Mucosa of rectum (tissue), 2 donors: ENCODE measurements at regions not wholly inside any gene's neighbourhood (a gene's known extent, or its start where the extent isn't known, plus 50 kb on each side); places are given as distances from the start of the nearest gene placed in this dataset.

Experiments used
- H3K27ac ChIP-seq, 2 donors: one replicate each; pipeline ENCODE4 v1.7.0; 2013; ENCODE audit warnings: inconsistent platforms in 2 of 2, low read depth in 2 of 2, low read length in 2 of 2
- H3K27me3 ChIP-seq, 2 donors: one replicate each; pipeline ENCODE4 v1.7.0; 2013; ENCODE audit warnings: low read length in 2 of 2; ENCODE audit not compliant: control insufficient read depth in 2 of 2, insufficient read depth in 2 of 2
- H3K36me3 ChIP-seq, 2 donors: one replicate each; pipeline ENCODE4 v1.7.0; 2013; ENCODE audit warnings: low read length in 2 of 2; ENCODE audit not compliant: control insufficient read depth in 2 of 2, insufficient read depth in 2 of 2
- H3K4me1 ChIP-seq, 2 donors: one replicate each; pipeline ENCODE4 v1.7.0; 2013; ENCODE audit warnings: low read length in 2 of 2, mild to moderate bottlenecking in 1 of 2; ENCODE audit not compliant: control insufficient read depth in 2 of 2, insufficient read depth in 2 of 2
- H3K4me3 ChIP-seq, 2 donors: one replicate each; pipeline ENCODE4 v1.7.0; 2013; ENCODE audit warnings: low read length in 2 of 2
- H3K9ac ChIP-seq, 2 donors: one replicate each; pipeline ENCODE4 v1.7.0; 2013; ENCODE audit warnings: low read length in 2 of 2, low read depth in 1 of 2, mild to moderate bottlenecking in 1 of 2
- H3K9me3 ChIP-seq, 2 donors: one replicate each; pipeline ENCODE4 v1.7.0; 2013; ENCODE audit warnings: low read length in 2 of 2; ENCODE audit not compliant: control insufficient read depth in 2 of 2
- donor health status: healthy.
- donor health status: Normal muscosa, but diverticular disease.

DNA sequence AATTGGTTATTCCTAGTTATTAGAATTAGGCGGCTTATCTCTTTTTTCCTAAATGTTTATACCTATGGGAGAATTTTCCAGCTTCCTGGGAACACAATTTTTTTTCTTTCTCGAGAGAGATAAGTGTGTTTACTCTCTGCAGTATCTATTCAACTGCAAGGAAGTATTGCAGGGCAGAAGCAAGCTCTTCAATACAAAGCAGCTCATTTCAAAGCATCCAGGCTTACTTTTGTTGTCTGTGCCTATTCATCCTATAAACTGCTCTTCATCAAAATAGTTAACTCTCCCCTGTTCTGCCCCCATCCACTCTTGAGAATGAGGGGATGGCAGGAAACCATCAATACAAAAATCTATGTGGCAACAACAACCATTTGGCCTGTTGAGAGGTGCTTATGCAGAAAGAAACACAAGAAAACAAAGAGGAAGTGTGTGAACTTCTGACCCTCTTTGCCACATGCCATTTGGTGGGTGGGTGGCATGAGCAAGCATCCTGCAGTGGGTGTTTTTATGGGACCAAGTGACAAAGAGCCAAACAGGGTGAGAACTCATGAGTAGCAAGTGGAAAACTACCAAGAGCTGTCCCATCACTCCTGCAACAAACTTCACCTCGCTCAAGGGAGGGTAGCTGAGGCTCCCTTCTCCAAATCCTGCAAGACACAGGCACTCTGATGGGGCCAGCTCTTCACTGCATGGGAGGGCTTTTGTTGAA is 50.6 kb upstream of the MRPS6 start:
- H3K9me3 ChIP-seq = no peaks in the 10 kb centered on the region

DNA sequence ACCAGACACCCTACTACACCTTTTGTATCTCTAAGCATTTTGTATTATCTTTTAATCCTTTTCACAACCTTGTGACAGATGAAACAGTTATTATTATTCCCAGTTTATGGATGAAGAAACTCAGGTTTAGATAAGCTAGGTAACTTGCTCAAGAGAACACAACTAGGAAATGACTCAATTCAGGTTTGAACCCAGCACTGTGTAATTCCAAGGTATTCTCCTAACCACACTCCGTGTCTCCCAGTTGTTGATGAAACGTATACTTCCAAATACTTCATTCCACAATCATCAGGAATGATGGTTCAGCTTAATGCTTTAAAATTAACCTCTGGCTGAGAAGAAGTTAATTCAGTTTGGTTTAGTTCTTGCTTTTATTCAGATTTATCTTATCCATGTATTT is 51.7 kb upstream of the MRPS6 start:
- Histone ChIP-seq H3K4me1 (peaks cover 13% of the 10 kb centered on the region in 2 donors), H3K36me3 (no peaks in the 10 kb centered on the region), H3K27ac (no peak overlapping the region), H3K27me3 (no peaks in the 10 kb centered on the region), H3K9ac (no peak overlapping the region), H3K9me3 (no peaks in the 10 kb centered on the region), H3K4me3 (no peak overlapping the region)

More for the DNA sequence above, 50.6 kb upstream of the MRPS6 start:
- Histone ChIP-seq H3K27ac (no peak overlapping the region), H3K27me3 (no peaks in the 10 kb centered on the region), H3K36me3 (no peaks in the 10 kb centered on the region), H3K4me1 (peaks cover 13% of the 10 kb centered on the region in 2 donors), H3K9ac (no peak overlapping the region), H3K4me3 (no peak overlapping the region)

DNA sequence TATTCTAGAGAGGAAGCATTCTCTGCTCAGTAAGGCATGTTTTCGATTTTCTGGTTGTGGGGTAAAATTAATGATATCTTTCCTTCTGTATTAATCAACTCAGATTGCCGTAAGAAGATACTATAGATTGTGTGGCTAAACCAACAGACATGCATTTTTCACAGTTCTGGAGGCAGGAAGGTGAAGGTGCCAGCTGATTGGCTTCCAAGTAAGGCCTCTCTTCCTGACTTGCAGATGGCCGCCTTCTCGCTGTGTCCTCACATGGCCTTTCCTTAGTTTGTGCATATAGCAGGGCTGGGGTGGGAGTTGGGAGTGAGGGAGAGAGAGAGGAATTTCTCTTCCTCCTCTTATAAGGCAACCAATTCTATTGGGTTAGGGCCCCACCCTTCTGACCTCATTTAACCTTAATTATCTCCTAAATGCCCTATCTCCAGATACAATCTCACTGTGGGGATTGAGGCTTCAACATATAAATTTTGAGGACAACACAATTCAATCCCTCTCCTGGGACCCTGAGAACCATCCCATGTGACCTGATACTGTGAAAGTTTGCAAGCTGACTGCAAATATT is 52.3 kb upstream of the MRPS6 start:
- Histone ChIP-seq H3K4me3 (no peak overlapping the region), H3K4me1 (peaks cover 13% of the 10 kb centered on the region in 2 donors), H3K9me3 (no peaks in the 10 kb centered on the region), H3K27me3 (no peaks in the 10 kb centered on the region), H3K36me3 (no peaks in the 10 kb centered on the region), H3K9ac (no peak overlapping the region), H3K27ac (peak overlapping the region in 1 of 2 donors; percentile 69)

DNA sequence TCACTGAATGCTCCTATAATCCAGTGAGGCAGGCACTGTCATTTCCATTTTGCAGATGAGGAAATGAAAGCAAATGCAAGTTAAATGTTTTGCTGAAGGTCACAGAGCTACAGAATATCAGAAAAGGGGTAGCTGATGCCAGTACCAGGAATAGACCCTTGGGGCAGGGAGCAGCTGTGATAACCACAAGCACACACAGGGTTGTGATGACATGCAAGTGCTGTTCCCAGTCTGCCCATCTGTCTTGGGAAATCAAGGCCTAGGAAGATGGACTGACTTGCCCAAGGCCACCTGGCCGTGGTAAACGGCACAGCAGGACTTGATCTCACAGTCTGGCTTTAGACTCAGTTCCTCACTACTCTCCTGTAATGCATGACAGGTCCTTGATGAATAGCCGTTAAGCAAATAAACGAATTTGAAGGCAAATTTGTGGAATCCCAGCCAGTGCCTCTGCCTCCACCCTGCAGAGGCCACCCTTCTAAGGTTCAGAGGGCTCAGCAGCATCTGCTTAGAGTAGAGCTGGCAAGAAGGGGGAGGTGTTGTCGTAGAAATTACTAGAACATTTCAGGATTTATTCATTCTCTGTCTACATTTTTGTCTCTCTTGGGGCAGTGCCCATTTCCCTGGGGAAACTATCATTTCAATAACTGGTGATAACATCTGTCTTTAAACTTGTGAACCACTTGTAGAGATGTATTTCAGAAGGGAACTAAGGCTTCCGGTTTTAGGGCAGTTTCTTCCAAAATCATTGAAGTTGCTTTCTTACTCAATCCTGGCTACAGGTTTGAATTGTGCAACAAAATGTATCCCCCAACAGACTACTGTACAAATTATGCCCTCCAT is 53.2 kb upstream of the MRPS6 start:
- H3K27me3 ChIP-seq = no peaks in the 10 kb centered on the region
- peaks cover 9 to 13% of the 10 kb centered on the region in 2 donors for H3K4me1 ChIP-seq
- H3K36me3 ChIP-seq = no peaks in the 10 kb centered on the region
- H3K9ac ChIP-seq = no peak overlapping the region
- no peaks in the 10 kb centered on the region for H3K9me3 ChIP-seq
- no peak overlapping the region for H3K4me3 ChIP-seq
- peak overlapping the region; percentile 9 to 69 for H3K27ac ChIP-seq

DNA sequence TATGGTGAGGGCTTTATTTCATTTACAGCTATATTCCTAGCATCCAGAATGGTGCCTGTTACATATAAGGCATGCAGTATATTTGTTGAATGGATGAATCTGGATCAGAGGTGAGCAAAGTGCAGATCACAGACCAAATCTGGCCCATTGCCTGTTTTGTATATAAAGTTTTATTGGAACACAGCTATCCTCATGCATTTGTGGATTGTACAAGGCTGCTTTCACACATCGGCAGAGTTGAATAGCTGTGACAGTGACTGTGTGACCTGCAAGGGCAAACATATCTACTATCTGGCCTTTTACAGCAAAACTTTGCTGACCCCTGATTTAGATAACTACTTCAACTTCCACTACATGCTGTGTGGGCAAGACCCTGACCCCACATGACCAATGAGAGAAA is 54.0 kb upstream of the MRPS6 start:
- Histone ChIP-seq H3K4me1 (peaks cover 9 to 13% of the 10 kb centered on the region in 2 donors), H3K9me3 (peaks cover 0 to 2% of the 10 kb centered on the region in 2 donors), H3K27ac (peak overlapping the region in 1 of 2 donors; percentile 49)

DNA sequence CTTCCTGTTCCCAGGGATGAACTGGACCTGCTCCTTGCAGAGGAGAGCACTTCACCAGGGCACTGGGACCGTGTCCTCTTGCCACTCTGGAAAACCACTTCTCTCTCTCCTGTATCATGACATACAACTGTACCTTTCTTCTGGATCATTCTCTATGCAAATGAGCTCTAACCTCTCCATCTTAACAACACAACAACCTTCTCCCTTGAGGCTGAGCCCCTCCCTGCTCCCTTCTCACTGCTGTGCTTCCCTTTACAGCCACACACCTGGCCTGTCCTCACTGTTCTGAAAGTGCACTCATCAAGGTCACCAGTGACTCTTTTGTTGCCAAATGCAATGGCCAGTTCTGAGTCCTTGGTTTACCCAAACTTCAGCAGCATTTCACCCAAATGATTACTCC is 54.5 kb upstream of the MRPS6 start:
- Histone ChIP-seq H3K27me3 (no peaks in the 10 kb centered on the region), H3K36me3 (no peaks in the 10 kb centered on the region), H3K9ac (no peak overlapping the region), H3K4me1 (peaks cover 9 to 13% of the 10 kb centered on the region in 2 donors), H3K9me3 (peaks cover 0 to 3% of the 10 kb centered on the region in 2 donors), H3K27ac (peak overlapping the region in 1 of 2 donors; percentile 49), H3K4me3 (no peak overlapping the region)

More for the DNA sequence above, 54.0 kb upstream of the MRPS6 start:
- H3K4me3 ChIP-seq = no peak overlapping the region
- peak overlapping the region in 1 of 2 donors; percentile 17 for H3K9ac ChIP-seq
- no peaks in the 10 kb centered on the region for H3K36me3 ChIP-seq
- H3K27me3 ChIP-seq = no peaks in the 10 kb centered on the region

DNA sequence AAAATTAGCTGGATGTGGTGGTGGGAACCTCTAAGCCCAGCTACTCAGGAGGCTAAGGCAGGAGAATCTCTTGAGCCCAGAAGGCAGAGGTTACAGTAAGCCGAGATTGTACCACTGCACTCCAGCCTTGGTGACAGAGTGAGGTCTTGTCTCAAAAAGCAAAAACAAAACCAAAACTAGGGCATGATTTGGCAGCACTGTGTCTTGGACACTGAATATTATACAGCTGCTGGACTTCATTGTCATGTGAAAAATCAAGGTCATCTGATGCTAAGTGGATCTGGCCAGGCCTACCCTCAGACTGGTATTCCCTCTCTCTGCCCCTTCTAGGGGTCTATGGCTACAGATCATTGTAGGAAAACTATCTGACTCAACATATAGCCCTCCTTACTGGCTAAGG is 55.2 kb upstream of the MRPS6 start:
- no peaks in the 10 kb centered on the region for H3K36me3 ChIP-seq
- peaks cover 8 to 13% of the 10 kb centered on the region in 2 donors for H3K4me1 ChIP-seq
- H3K4me3 ChIP-seq = no peak overlapping the region
- H3K27me3 ChIP-seq = no peaks in the 10 kb centered on the region
- H3K27ac ChIP-seq = peak overlapping the region in 1 of 2 donors; percentile 49
- peaks cover 0 to 3% of the 10 kb centered on the region in 2 donors for H3K9me3 ChIP-seq
- no peak overlapping the region for H3K9ac ChIP-seq

DNA sequence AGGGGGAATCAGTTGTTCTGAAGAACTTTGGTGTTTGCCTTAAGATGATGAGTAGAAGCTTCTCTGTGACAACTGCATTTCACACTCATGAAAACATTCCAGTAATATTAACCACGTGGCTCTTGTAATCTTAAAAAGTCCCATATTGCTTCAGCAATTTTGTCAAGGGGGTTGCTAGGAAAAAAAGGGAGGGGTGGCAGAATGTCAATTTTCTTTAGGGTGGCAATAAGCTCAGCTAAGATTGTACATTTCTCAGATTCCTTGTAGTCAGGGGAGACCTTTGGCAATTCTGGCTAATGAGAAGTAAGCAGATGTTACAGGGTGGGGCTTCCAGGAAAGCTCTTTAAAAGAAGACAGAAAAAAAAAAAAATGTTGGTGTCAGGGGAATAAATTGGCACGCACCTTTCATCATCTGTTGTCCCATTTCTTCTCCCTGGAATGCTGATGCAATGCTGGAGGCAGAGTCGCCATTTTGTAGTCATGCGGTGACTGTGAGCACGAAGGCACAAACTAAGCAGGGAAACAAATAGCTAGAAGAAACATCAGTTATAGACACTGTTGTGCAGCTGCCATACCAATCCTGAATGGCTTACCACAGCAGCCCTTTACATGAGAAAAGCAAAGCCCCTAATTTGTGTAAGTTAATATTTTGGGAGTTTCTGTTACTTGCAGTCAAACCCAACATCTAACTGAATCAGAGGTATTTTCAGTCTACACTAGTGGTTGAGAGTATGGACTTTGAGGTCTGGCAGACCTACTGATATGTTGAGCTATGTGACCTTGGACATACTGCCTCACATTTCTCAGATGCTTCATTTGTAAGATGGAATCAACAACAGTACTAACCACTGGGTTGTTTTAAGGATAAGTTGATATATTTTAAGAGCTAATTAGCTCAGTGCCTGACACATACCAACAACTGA is 56.1 kb upstream of the MRPS6 start:
- H3K9me3 ChIP-seq = peaks cover 2 to 3% of the 10 kb centered on the region in 2 donors
- no peak overlapping the region for H3K9ac ChIP-seq
- no peaks in the 10 kb centered on the region for H3K27me3 ChIP-seq
- H3K36me3 ChIP-seq = no peaks in the 10 kb centered on the region
- H3K4me1 ChIP-seq = peaks cover 0 to 13% of the 10 kb centered on the region in 2 donors
- H3K27ac ChIP-seq = no peak overlapping the region
- H3K4me3 ChIP-seq = no peak overlapping the region

DNA sequence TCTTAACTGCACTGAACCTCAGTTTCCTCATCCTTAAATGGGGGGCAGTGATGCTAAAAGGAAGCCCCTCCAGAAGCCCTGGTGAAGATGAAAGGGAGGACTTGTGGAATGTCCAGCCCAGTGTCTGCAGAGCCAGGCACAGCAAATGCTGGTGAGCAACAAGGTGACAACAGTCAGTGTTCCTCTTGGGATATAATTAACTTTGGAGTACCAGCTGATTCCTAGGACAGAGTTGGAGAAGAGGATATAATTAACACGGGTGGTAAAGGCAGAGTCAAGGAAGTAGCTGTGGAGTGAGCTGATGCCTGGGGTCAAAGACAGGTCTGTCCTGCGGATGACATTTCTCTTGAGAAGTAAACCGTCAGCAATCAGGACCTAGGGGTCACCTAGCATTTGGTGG is 60.7 kb upstream of the MRPS6 start:
- H3K4me1 ChIP-seq = no peaks in the 10 kb centered on the region
- no peaks in the 10 kb centered on the region for H3K36me3 ChIP-seq
- H3K9ac ChIP-seq = no peak overlapping the region
- peaks cover 2 to 3% of the 10 kb centered on the region in 2 donors for H3K9me3 ChIP-seq
- no peak overlapping the region for H3K4me3 ChIP-seq
- no peaks in the 10 kb centered on the region for H3K27me3 ChIP-seq
- no peak overlapping the region for H3K27ac ChIP-seq
